Endodermal cell (in vitro differentiated cells): ENCODE measurements at regions not wholly inside any gene's neighbourhood (a gene's known extent, or its start where the extent isn't known, plus 50 kb on each side); places are given as distances from the start of the nearest gene placed in this dataset.

Experiments
- DNase-seq: peaks from one replicate; pipeline ENCODE4 v3.0.0-alpha.2; 2017
- H3K27ac ChIP-seq: 2 replicates; pipeline ENCODE4 v1.5.1; 2013; ENCODE audit warnings: mild to moderate bottlenecking, low read depth, low read length, moderate library complexity
- H3K27me3 ChIP-seq: 2 replicates; pipeline ENCODE4 v1.6.1; 2013; ENCODE audit warnings: mild to moderate bottlenecking, low read length, moderate library complexity; ENCODE audit not compliant: insufficient read depth, control insufficient read depth, poor library complexity, severe bottlenecking
- H3K36me3 ChIP-seq: 2 replicates; pipeline ENCODE4 v1.7.0; 2013; ENCODE audit warnings: mild to moderate bottlenecking, low read length, moderate library complexity; ENCODE audit not compliant: control insufficient read depth, insufficient read depth
- H3K4me1 ChIP-seq: one replicate; pipeline ENCODE4 v1.7.0; 2013; ENCODE audit warnings: low read length; ENCODE audit not compliant: control insufficient read depth, insufficient read depth
- H3K4me3 ChIP-seq: 2 replicates; pipeline ENCODE4 v1.5.1; 2013; ENCODE audit warnings: mild to moderate bottlenecking, low read length, moderate library complexity
- H3K9ac ChIP-seq: 2 replicates; pipeline ENCODE4 v1.6.1; 2013; ENCODE audit warnings: mild to moderate bottlenecking, low read length, moderate library complexity; ENCODE audit not compliant: poor library complexity, severe bottlenecking; ENCODE audit errors: extremely low read depth
- H3K9me3 ChIP-seq: 2 replicates; pipeline ENCODE4 v1.6.1; 2013; ENCODE audit warnings: mild to moderate bottlenecking, low read length, moderate library complexity; ENCODE audit not compliant: control insufficient read depth
- H3K27ac Mint-ChIP-seq: 2 replicates; pipeline ENCODE4 v1.8.0; 2020; ENCODE audit warnings: mixed read lengths
- H3K27me3 Mint-ChIP-seq: 2 replicates; pipeline ENCODE4 v1.8.0; 2021; ENCODE audit warnings: mild to moderate bottlenecking, mixed read lengths; ENCODE audit not compliant: insufficient read depth
- H3K36me3 Mint-ChIP-seq: 2 replicates; pipeline ENCODE4 v1.8.0; 2020; ENCODE audit warnings: low read depth, mixed read lengths
- H3K4me1 Mint-ChIP-seq: 2 replicates; pipeline ENCODE4 v1.8.0; 2020; ENCODE audit warnings: mixed read lengths
- H3K4me3 Mint-ChIP-seq: 2 replicates; pipeline ENCODE4 v1.8.0; 2020; ENCODE audit warnings: mild to moderate bottlenecking, moderate library complexity, mixed read lengths
- H3K9me3 Mint-ChIP-seq: 2 replicates; pipeline ENCODE4 v1.8.0; 2020; ENCODE audit warnings: mild to moderate bottlenecking, mixed read lengths
- WGBS, 2 experiments: methylation state at CpG; one replicate each; pipeline versions ENCODE4 v1.1.5 to v1.1.7; 2013; ENCODE audit warnings: missing lambda C conversion rate in 2 of 2, mixed read lengths in 1 of 2; ENCODE audit not compliant: insufficient coverage in 1 of 2, insufficient read length in 1 of 2; 5-methylcytosine and 5-hydroxymethylcytosine counted together
- TF ChIP-seq, protein P1 (sequence below): fragments of 200-600 bp; sonication (generic); conservative IDR thresholded peaks from 2 replicates; pipeline ENCODE4 v1.5.0; 2021; ENCODE audit warnings: antibody characterized with exemption, mild to moderate bottlenecking

DNA sequence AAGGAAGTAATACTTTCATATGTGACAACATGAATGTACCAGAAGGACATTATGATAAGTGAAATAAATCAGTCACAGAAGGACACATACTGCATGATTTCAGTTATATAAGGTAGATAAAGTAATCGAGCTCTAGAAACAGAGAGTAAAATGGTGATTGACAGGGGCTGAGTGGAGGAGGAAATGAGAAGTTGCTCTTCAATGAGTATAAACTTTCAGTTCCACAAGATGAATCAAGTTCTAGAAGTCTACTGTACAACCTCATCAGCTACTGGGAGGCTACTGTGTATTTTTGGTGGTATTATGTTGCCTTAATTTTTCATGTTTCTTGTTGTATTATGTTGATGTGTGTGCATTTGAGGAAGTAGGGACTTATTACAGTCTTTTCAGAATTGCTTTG is 270.9 kb upstream of the GRIA3 start:
- H3K9me3 ChIP-seq: no peaks in the 10 kb centered on the region
- no peak overlapping the region for H3K27ac ChIP-seq
- no peak overlapping the region for H3K4me3 ChIP-seq
- no peaks in the 10 kb centered on the region for H3K36me3 ChIP-seq
- H3K4me1 ChIP-seq: no peaks in the 10 kb centered on the region
- H3K36me3 Mint-ChIP-seq: no peaks in the 10 kb centered on the region
- H3K27me3 Mint-ChIP-seq: no peaks in the 10 kb centered on the region
- peaks cover 80% of the 10 kb centered on the region for H3K9me3 Mint-ChIP-seq
- H3K27me3 ChIP-seq: no peaks in the 10 kb centered on the region
- TF ChIP-seq, protein P1, sequence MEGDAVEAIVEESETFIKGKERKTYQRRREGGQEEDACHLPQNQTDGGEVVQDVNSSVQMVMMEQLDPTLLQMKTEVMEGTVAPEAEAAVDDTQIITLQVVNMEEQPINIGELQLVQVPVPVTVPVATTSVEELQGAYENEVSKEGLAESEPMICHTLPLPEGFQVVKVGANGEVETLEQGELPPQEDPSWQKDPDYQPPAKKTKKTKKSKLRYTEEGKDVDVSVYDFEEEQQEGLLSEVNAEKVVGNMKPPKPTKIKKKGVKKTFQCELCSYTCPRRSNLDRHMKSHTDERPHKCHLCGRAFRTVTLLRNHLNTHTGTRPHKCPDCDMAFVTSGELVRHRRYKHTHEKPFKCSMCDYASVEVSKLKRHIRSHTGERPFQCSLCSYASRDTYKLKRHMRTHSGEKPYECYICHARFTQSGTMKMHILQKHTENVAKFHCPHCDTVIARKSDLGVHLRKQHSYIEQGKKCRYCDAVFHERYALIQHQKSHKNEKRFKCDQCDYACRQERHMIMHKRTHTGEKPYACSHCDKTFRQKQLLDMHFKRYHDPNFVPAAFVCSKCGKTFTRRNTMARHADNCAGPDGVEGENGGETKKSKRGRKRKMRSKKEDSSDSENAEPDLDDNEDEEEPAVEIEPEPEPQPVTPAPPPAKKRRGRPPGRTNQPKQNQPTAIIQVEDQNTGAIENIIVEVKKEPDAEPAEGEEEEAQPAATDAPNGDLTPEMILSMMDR: no peak
- H3K4me3 Mint-ChIP-seq: no peak overlapping the region
- DNase-seq: no peak
- WGBS, 2 experiments: 87% methylated on average over 1 of the region's 1 CpG; no CpG with 5 or more reads in 1 of the 2 experiments
- no peak overlapping the region for H3K9ac ChIP-seq
- no peak overlapping the region for H3K27ac Mint-ChIP-seq
- H3K4me1 Mint-ChIP-seq: no peaks in the 10 kb centered on the region

DNA sequence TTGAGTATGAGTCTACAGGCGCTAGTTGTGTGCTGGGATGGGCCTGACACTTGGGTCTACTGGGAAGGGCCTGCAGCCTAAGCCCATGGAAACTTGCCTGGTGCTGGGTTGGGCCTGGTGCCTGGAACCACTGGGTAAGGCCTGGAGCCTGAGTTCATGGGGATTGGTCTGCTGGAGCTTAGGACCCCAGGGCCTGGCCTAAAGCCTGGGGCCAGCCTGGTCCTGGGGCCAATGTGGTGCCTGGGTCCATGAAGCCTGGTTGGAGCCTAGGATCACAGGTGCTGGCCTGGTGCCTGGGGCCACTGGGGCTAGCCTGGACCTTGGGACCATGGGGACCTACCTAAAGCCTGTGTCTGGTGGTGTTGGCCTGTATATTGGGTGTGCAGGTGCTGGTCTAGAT is 270.3 kb upstream of the GRIA3 start:
- TF ChIP-seq, protein P1: no peak
- H3K36me3 Mint-ChIP-seq: no peaks in the 10 kb centered on the region
- H3K9me3 Mint-ChIP-seq: peaks cover 82% of the 10 kb centered on the region
- no peak overlapping the region for H3K27ac Mint-ChIP-seq
- H3K9me3 ChIP-seq: no peaks in the 10 kb centered on the region
- H3K9ac ChIP-seq: no peak overlapping the region
- no peaks in the 10 kb centered on the region for H3K4me1 Mint-ChIP-seq
- 83% methylated on average over 1 of the region's 1 CpG; no CpG with 5 or more reads in 1 of the 2 experiments for WGBS, 2 experiments
- DNase-seq: no peak
- H3K27me3 ChIP-seq: no peaks in the 10 kb centered on the region
- H3K4me1 ChIP-seq: no peaks in the 10 kb centered on the region
- no peaks in the 10 kb centered on the region for H3K27me3 Mint-ChIP-seq
- no peak overlapping the region for H3K4me3 Mint-ChIP-seq
- no peak overlapping the region for H3K27ac ChIP-seq
- H3K4me3 ChIP-seq: no peak overlapping the region
- no peaks in the 10 kb centered on the region for H3K36me3 ChIP-seq

DNA sequence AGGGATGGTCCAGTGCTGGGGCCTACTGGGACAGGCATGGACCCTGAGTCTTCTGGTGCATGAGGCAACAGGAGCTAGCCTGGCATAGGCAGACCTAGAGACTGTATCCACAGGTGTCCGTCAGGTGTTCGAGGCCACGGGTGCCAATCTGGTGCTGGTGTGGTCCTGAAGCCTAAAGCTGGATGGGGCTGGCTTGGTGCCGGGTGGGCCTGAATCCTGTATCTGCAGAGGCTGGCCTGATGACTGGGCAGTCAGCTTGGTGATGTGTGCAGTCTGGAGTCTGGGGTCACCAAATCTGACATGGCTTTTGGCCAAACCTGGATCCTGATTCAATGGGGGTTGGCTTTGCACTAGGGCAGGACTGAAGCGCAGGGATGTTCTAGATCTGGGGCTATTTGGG is 269.8 kb upstream of the GRIA3 start:
- H3K27me3 ChIP-seq: no peaks in the 10 kb centered on the region
- H3K27ac ChIP-seq: no peak overlapping the region
- H3K4me3 ChIP-seq: no peak overlapping the region
- peaks cover 79% of the 10 kb centered on the region for H3K9me3 Mint-ChIP-seq
- no peak for DNase-seq
- H3K4me1 ChIP-seq: no peaks in the 10 kb centered on the region
- H3K9ac ChIP-seq: no peak overlapping the region
- no peaks in the 10 kb centered on the region for H3K36me3 Mint-ChIP-seq
- no peak overlapping the region for H3K4me3 Mint-ChIP-seq
- no peak overlapping the region for H3K27ac Mint-ChIP-seq
- 87 to 93% methylated on average over 3 to 5 of the region's 5 CpGs for WGBS, 2 experiments
- no peaks in the 10 kb centered on the region for H3K27me3 Mint-ChIP-seq
- H3K4me1 Mint-ChIP-seq: no peaks in the 10 kb centered on the region
- no peaks in the 10 kb centered on the region for H3K36me3 ChIP-seq
- H3K9me3 ChIP-seq: no peaks in the 10 kb centered on the region
- TF ChIP-seq, protein P1: no peak
